ENCODE measurements at regions not wholly inside any gene's neighbourhood (a gene's known extent, or its start where the extent isn't known, plus 50 kb on each side); places are given as distances from the start of the nearest gene placed in this dataset.
"Not testable (repeated sequence)": the region's sequence is repeated elsewhere in the genome, so short reads cannot be mapped to it uniquely, and the experiment has no call there.

GRCh38 chr6:26232940-26233648 lies 131.9 kb upstream of the BTN3A2 start:
- no peak for DNase-seq (ENCODE audit: low spot score)

GRCh38 chr6:26233649-26234420 lies 131.2 kb upstream of the BTN3A2 start:
- peak; percentile 29 for DNase-seq (ENCODE audit: low spot score)

GRCh38 chr6:26234421-26235301 lies 130.3 kb upstream of the BTN3A2 start:
- peak; percentile 76 for DNase-seq (ENCODE audit: low spot score)

GRCh38 chr6:26235302-26235670 lies 129.7 kb upstream of the BTN3A2 start:
- DNase-seq (ENCODE audit: low spot score), result no peak

GRCh38 chr6:26239415-26239814 lies 125.6 kb upstream of the BTN3A2 start:
- not testable (repeated sequence) for DNase-seq (ENCODE audit: low spot score)

- no peak for DNase-seq (ENCODE audit: low spot score)
Measured at GRCh38 chr6:26240157-26241032, 124.6 kb upstream of the BTN3A2 start.

DNA sequence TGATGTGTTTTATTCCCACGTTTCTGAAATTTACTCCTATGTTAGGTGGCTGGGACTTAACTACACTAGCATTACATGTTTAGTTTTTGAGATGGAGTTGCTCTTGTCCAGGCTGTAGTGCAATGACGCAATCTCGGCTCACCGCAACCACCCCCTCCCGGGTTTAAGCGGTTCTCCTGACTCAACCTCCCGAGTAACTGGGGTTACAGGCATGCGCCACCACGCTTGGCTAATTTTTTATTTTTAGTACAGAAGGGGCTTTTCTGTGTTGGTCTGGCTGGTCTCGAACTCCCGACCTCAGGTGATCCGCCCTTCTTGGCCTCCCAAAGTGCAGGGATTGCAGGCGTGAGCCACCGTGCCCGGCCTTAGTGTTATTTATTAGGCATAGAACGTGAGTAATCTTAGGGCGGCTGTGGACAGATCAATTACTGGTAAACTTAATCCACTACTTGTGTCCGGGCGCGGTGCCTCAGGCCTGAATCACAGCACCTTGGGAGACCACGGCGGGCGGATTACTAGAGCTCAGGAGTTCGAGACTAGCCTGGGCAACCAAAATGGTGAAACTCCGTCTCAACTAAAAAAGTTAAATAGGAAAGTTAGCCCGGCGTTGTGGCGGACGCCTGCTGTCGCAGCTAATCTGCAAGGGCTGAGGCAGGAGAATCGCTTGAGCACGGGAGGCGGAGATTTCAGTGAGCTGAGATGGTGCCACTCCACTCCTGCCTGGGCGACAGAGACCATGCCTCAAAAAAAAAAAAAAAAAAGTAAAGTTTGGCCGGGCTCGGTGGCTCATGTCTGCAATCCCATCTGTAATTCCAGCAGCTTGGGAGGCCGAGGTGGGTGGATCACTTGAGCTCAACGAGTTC lies 123.7 kb upstream of the BTN3A2 start:
- no peak for DNase-seq (ENCODE audit: low spot score)

GRCh38 chr6:26243132-26243531 lies 121.9 kb upstream of the BTN3A2 start:
- no peak for DNase-seq (ENCODE audit: low spot score)

- DNase-seq (ENCODE audit: low spot score), result no peak
Measured at GRCh38 chr6:26243752-26244151, 121.2 kb upstream of the BTN3A2 start.

- no peak for DNase-seq (ENCODE audit: low spot score)
Measured at GRCh38 chr6:26246058-26246457, 118.9 kb upstream of the BTN3A2 start.

DNA sequence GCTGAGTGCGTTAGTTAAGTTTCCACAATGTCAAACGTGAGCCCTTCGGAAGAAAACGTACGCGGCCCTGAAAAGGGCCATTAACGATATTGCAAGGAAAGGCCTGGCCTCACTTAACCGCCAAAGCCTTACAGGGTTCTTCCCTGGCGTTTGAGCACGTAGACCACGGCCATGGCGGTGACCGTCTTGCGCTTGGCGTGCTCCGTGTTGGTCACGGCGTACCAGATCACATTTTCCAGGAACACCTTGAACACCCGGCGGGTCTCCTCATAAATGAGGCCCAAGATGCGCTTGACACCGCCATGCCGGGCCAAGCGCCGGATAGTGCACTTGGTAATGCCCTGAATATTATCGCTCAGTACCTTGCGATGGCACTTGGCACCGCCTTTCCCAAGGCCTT lies 118.4 kb upstream of the BTN3A2 start:
- DNase-seq (ENCODE audit: low spot score), result no peak

- no peak for DNase-seq (ENCODE audit: low spot score)
Measured at GRCh38 chr6:26249707-26249956, 115.4 kb upstream of the BTN3A2 start.

DNA sequence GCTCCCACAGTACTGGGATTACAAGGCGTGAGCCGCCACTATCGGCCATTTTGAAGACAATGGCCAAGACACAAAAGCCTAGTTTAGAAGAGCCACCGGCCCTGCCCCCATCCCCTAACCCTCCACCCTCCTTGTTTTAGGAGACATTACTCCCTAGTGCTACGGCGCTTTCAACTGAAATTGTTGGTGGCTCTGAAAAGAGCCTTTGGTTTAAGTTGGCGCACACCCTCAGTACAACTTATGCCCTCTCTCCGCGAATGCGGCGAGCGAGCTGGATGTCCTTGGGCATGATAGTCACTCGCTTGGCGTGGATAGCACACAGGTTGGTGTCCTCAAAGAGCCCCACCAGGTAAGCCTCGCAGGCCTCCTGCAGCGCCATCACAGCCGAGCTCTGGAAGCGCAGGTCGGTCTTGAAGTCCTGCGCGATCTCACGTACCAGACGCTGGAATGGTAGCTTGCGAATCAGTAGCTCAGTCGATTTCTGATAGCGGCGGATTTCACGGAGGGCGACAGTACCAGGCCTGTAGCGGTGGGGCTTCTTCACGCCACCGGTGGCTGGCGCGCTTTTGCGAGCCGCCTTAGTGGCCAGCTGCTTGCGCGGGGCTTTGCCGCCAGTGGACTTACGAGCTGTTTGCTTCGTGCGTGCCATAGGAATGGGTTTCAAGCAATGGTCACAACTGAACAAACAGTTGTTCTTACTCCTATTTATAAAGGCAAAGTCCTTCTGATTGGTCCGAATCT lies 114.9 kb upstream of the BTN3A2 start:
- DNase-seq (ENCODE audit: low spot score), result peak; percentile 67

- no peak for DNase-seq (ENCODE audit: low spot score)
Measured at GRCh38 chr6:26250698-26251044, 114.3 kb upstream of the BTN3A2 start.

DNA sequence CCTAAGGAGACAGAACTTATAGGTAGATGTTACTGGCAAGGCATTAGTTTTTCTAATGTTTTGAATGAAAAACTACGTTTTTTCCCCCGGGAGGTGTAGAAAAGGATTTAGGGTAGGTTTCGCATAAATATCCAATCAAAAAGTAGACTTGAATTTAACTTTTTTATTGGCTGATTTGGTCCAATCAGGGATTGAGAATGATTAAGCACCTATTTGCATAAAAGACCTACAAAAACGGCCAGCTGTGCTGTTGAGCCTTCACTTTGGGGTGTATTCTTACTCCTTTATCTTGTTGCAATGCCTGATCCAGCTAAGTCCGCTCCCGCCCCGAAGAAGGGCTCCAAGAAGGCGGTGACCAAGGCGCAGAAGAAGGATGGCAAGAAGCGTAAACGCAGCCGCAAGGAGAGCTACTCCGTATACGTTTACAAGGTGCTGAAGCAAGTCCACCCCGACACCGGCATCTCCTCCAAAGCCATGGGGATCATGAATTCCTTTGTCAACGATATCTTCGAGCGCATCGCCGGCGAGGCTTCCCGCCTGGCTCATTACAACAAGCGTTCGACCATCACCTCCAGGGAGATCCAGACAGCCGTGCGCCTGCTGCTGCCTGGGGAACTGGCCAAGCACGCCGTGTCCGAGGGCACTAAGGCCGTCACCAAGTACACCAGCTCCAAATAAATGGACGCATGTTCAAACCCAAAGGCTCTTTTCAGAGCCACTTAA lies 113.5 kb upstream of the BTN3A2 start:
- peak; percentile 72 for DNase-seq (ENCODE audit: low spot score)

- DNase-seq (ENCODE audit: low spot score), result no peak
Measured at GRCh38 chr6:26252077-26252472, 112.9 kb upstream of the BTN3A2 start.

DNA sequence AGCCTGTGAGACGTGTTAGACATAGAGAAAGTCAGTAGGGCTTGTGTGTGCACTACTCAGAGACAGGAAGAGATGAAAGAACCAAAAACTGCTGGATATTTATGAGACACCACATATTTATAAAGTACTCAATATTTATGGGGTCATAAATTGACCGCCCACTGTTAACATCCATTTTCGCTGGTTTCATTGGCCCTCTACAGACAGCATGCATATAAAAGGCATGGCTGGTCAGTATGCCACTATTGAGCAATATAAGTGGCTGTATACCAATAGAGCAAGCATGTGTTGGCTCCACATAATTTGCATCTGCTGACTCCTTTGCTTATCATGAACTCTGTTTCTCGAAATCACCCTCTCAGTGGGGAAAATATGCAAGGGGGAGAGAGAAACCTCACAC lies 110.3 kb upstream of the BTN3A2 start:
- DNase-seq (ENCODE audit: low spot score), result no peak

GRCh38 chr6:26257272-26257671 lies 107.7 kb upstream of the BTN3A2 start:
- DNase-seq (ENCODE audit: low spot score), result no peak
